Peyer's patch (tissue), 4 donors: ENCODE measurements at regions not wholly inside any gene's neighbourhood (a gene's known extent, or its start where the extent isn't known, plus 50 kb on each side); places are given as distances from the start of the nearest gene placed in this dataset.

ENCODE experiments used
- CTCF ChIP-seq, 6 experiments: fragments of 450-650 bp in 4 of 6; fragments of 200-600 bp in 2 of 6; sonication (generic) in 1 of 6; IDR thresholded peaks; one replicate each; pipeline ENCODE4 v1.5.1; 2017 to 2019; ENCODE audit warnings: antibody characterized with exemption in 6 of 6, mild to moderate bottlenecking in 3 of 6, moderate library complexity in 1 of 6
- POLR2A ChIP-seq, 2 donors: fragments of 450-650 bp; IDR thresholded peaks; one replicate each; pipeline ENCODE4 v1.5.1; 2017; ENCODE audit warnings: antibody characterized with exemption in 2 of 2, mild to moderate bottlenecking in 2 of 2, moderate library complexity in 2 of 2

- no peak for TF ChIP-seq CTCF (IDR thresholded peaks at IDR 0.05)
- TF ChIP-seq POLR2A (IDR thresholded peaks at IDR 0.05), result no peak
Measured at GRCh38 chr14:96989306-96989705, 192.1 kb downstream of the VRK1 start.
